IPS DF 6.9 (cell line): ENCODE measurements at regions not wholly inside any gene's neighbourhood (a gene's known extent, or its start where the extent isn't known, plus 50 kb on each side); places are given as distances from the start of the nearest gene placed in this dataset.

ENCODE experiments used
- DNase-seq: peaks from one replicate; pipeline ENCODE4 v3.0.0-alpha.2; 2013; ENCODE audit warnings: low read depth, low spot score
- H3K27ac ChIP-seq: one replicate; pipeline ENCODE4 v1.5.1; 2013; ENCODE audit warnings: low read length, control low read depth
- H3K27me3 ChIP-seq: 2 replicates; pipeline ENCODE4 v1.6.1; 2013; ENCODE audit warnings: mild to moderate bottlenecking, low read length; ENCODE audit not compliant: control insufficient read depth, insufficient read depth
- H3K36me3 ChIP-seq: 2 replicates; pipeline ENCODE4 v1.6.1; 2013; ENCODE audit warnings: low read length; ENCODE audit not compliant: control insufficient read depth, insufficient read depth
- H3K4me1 ChIP-seq: 2 replicates; pipeline ENCODE4 v1.6.1; 2013; ENCODE audit warnings: low read length; ENCODE audit not compliant: control insufficient read depth, insufficient read depth
- H3K4me3 ChIP-seq: 2 replicates; pipeline ENCODE4 v1.5.1; 2013; ENCODE audit warnings: mild to moderate bottlenecking, low read length
- H3K9me3 ChIP-seq: 2 replicates; pipeline ENCODE4 v1.6.1; 2013; ENCODE audit warnings: low read length, inconsistent platforms; ENCODE audit not compliant: control insufficient read depth, insufficient read depth
- WGBS: extraction: QIAGEN DNeasy Blood & Tissue Kit; methylation state at CpG from one replicate; pipeline ENCODE4 v1.1.7; 2013; ENCODE audit warnings: mixed read lengths, missing lambda C conversion rate; ENCODE audit not compliant: insufficient read length, insufficient coverage; 5-methylcytosine and 5-hydroxymethylcytosine counted together

- Histone ChIP-seq H3K36me3 (no peaks in the 10 kb centered on the region), H3K4me1 (no peaks in the 10 kb centered on the region), H3K4me3 (no peak overlapping the region), H3K27me3 (no peaks in the 10 kb centered on the region; the same call in 1 of the 2 replicates), H3K9me3 (no peaks in the 10 kb centered on the region), H3K27ac (no peak overlapping the region)
- DNase-seq: no peak
- no CpG with 5 or more reads among the region's 3 CpGs for WGBS
These were observed 288.2 kb downstream of the CENPW start for GRCh38 chr6:126628125-126628524.

- Histone ChIP-seq H3K36me3 (no peaks in the 10 kb centered on the region), H3K27me3 (no peaks in the 10 kb centered on the region), H3K9me3 (no peaks in the 10 kb centered on the region), H3K27ac (no peak overlapping the region), H3K4me3 (no peak overlapping the region), H3K4me1 (no peaks in the 10 kb centered on the region)
- DNase-seq: no peak
- no CpG with 5 or more reads among the region's 2 CpGs for WGBS
These were observed 291.4 kb downstream of the CENPW start for GRCh38 chr6:126631363-126631762.

- Histone ChIP-seq H3K4me1 (no peaks in the 10 kb centered on the region), H3K27ac (no peak overlapping the region), H3K4me3 (no peak overlapping the region), H3K9me3 (no peaks in the 10 kb centered on the region), H3K27me3 (no peaks in the 10 kb centered on the region), H3K36me3 (no peaks in the 10 kb centered on the region)
- no peak for DNase-seq
- WGBS: no CpG with 5 or more reads among the region's 1 CpG
These were observed 292.4 kb downstream of the CENPW start for GRCh38 chr6:126632271-126632670.

GRCh38 chr6:126633373-126633772 lies 293.5 kb downstream of the CENPW start:
- Histone ChIP-seq H3K9me3 (no peaks in the 10 kb centered on the region), H3K4me3 (no peak overlapping the region), H3K4me1 (no peaks in the 10 kb centered on the region), H3K27me3 (no peaks in the 10 kb centered on the region), H3K27ac (no peak overlapping the region), H3K36me3 (no peaks in the 10 kb centered on the region)
- no CpG with 5 or more reads among the region's 1 CpG for WGBS
- no peak for DNase-seq

- no peak for DNase-seq
- Histone ChIP-seq H3K36me3 (no peaks in the 10 kb centered on the region), H3K9me3 (no peaks in the 10 kb centered on the region), H3K4me3 (no peak overlapping the region), H3K4me1 (no peaks in the 10 kb centered on the region), H3K27ac (no peak overlapping the region), H3K27me3 (no peaks in the 10 kb centered on the region)
- no CpG with 5 or more reads among the region's 2 CpGs for WGBS
These were observed 300.4 kb downstream of the CENPW start for GRCh38 chr6:126640356-126640755.

GRCh38 chr6:126640921-126641320 lies 301.0 kb downstream of the CENPW start:
- DNase-seq: no peak
- no peak overlapping the region for H3K27ac ChIP-seq

GRCh38 chr6:126641641-126642040 lies 301.7 kb downstream of the CENPW start:
- WGBS: no CpG with 5 or more reads among the region's 1 CpG
- DNase-seq: no peak

More at GRCh38 chr6:126640921-126641320, 301.0 kb downstream of the CENPW start:
- H3K4me1 ChIP-seq: no peaks in the 10 kb centered on the region
- H3K27me3 ChIP-seq: no peaks in the 10 kb centered on the region
- H3K36me3 ChIP-seq: no peaks in the 10 kb centered on the region
- no peak overlapping the region for H3K4me3 ChIP-seq
- no peaks in the 10 kb centered on the region for H3K9me3 ChIP-seq

GRCh38 chr6:126643352-126643751 lies 303.4 kb downstream of the CENPW start:
- no peaks in the 10 kb centered on the region for H3K27me3 ChIP-seq
- no peak overlapping the region for H3K4me3 ChIP-seq
- WGBS: no CpG with 5 or more reads among the region's 33 CpGs

More at GRCh38 chr6:126641641-126642040, 301.7 kb downstream of the CENPW start:
- Histone ChIP-seq H3K36me3 (no peaks in the 10 kb centered on the region), H3K27ac (no peak overlapping the region), H3K4me1 (no peaks in the 10 kb centered on the region), H3K27me3 (no peaks in the 10 kb centered on the region), H3K9me3 (no peaks in the 10 kb centered on the region), H3K4me3 (no peak overlapping the region)

GRCh38 chr6:126650931-126651330 lies 311.0 kb downstream of the CENPW start:
- Histone ChIP-seq H3K9me3 (peaks cover 1% of the 10 kb centered on the region; the same call in 1 of the 2 replicates), H3K27ac (no peak overlapping the region), H3K4me1 (no peaks in the 10 kb centered on the region), H3K36me3 (no peaks in the 10 kb centered on the region), H3K27me3 (no peaks in the 10 kb centered on the region), H3K4me3 (no peak overlapping the region)
- no CpG with 5 or more reads among the region's 2 CpGs for WGBS
- no peak for DNase-seq

More at GRCh38 chr6:126643352-126643751, 303.4 kb downstream of the CENPW start:
- no peaks in the 10 kb centered on the region for H3K36me3 ChIP-seq
- H3K27ac ChIP-seq: no peak overlapping the region
- no peak for DNase-seq
- H3K4me1 ChIP-seq: no peaks in the 10 kb centered on the region
- H3K9me3 ChIP-seq: no peaks in the 10 kb centered on the region

- WGBS: no CpG with 5 or more reads among the region's 3 CpGs
- no peaks in the 10 kb centered on the region for H3K4me1 ChIP-seq
- no peaks in the 10 kb centered on the region for H3K36me3 ChIP-seq
- no peak overlapping the region for H3K4me3 ChIP-seq
- H3K27me3 ChIP-seq: no peaks in the 10 kb centered on the region
- H3K9me3 ChIP-seq: peaks cover 1% of the 10 kb centered on the region; the same call in 1 of the 2 replicates
- no peak overlapping the region for H3K27ac ChIP-seq
- DNase-seq: no peak
These were observed 317.8 kb downstream of the CENPW start for GRCh38 chr6:126657561-126658175.

GRCh38 chr6:126660376-126660775 lies 320.5 kb downstream of the CENPW start:
- H3K4me1 ChIP-seq: no peaks in the 10 kb centered on the region
- no peaks in the 10 kb centered on the region for H3K9me3 ChIP-seq
- H3K36me3 ChIP-seq: no peaks in the 10 kb centered on the region
- WGBS: no CpG with 5 or more reads among the region's 1 CpG
- no peak for DNase-seq
- H3K27me3 ChIP-seq: no peaks in the 10 kb centered on the region
- H3K4me3 ChIP-seq: no peak overlapping the region
- no peak overlapping the region for H3K27ac ChIP-seq
